A549 (cell line): ENCODE measurements at regions not wholly inside any gene's neighbourhood (a gene's known extent, or its start where the extent isn't known, plus 50 kb on each side); places are given as distances from the start of the nearest gene placed in this dataset.

Experiments used
- HDAC2 ChIP-seq: fragments of 200-600 bp; sonication (generic); IDR thresholded peaks from 2 replicates; pipeline ENCODE4 v1.6.1; 2016
- JUNB ChIP-seq: fragments of >200 bp; sonication (Bioruptor Twin); formaldehyde crosslinking; IDR thresholded peaks from 2 replicates; pipeline ENCODE4 v1.6.1; 2016
- POLR2A ChIP-seq: IDR thresholded peaks from 2 replicates; pipeline ENCODE4 v1.6.1; 2012; ENCODE audit warnings: mild to moderate bottlenecking, low read length
- TF ChIP-seq, protein P1 (sequence below): fragments of 150-350 bp; IDR thresholded peaks from 2 replicates; pipeline ENCODE4 v1.6.1; 2014; ENCODE audit warnings: low read depth, mild to moderate bottlenecking, low read length
- TF ChIP-seq, protein P2 (sequence below): fragments of 200-600 bp; sonication (generic); IDR thresholded peaks from 2 replicates; pipeline ENCODE4 v1.6.1; 2016; ENCODE audit warnings: antibody characterized with exemption, mild to moderate bottlenecking, moderate library complexity
- TF ChIP-seq, protein P3 (sequence below): fragments of >200 bp; sonication (Bioruptor Twin); formaldehyde crosslinking; IDR thresholded peaks from 3 replicates; pipeline ENCODE4 v1.5.1; 2016
- TF ChIP-seq, protein P4 (sequence below): IDR thresholded peaks from 2 replicates; pipeline ENCODE4 v1.6.1; 2012

DNA sequence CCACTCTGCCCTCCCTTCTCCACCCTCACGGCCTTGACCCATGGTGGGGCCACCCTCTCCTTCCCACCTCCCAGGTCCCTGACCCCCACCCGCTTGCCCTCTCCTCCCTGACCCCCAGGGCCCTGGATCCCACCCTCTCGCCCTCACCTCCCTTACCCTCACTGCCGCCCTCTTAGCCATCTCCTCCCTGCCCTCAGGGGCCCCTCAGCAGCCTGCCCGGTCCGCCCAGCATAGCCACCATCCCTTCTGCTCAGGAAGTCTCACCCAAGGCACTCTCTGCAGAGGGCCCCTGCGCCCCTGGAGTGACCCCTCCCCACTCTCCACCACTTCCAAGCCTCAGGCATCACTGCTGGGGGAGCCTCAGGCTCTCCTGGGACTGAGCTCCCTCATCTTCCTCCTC lies 66.3 kb downstream of the MRPL36 start:
- no peak for TF ChIP-seq HDAC2
- TF ChIP-seq POLR2A = no peak
- TF ChIP-seq JUNB = no peak
- TF ChIP-seq, protein P1, sequence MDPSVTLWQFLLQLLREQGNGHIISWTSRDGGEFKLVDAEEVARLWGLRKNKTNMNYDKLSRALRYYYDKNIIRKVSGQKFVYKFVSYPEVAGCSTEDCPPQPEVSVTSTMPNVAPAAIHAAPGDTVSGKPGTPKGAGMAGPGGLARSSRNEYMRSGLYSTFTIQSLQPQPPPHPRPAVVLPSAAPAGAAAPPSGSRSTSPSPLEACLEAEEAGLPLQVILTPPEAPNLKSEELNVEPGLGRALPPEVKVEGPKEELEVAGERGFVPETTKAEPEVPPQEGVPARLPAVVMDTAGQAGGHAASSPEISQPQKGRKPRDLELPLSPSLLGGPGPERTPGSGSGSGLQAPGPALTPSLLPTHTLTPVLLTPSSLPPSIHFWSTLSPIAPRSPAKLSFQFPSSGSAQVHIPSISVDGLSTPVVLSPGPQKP = no peak
- TF ChIP-seq, protein P2, sequence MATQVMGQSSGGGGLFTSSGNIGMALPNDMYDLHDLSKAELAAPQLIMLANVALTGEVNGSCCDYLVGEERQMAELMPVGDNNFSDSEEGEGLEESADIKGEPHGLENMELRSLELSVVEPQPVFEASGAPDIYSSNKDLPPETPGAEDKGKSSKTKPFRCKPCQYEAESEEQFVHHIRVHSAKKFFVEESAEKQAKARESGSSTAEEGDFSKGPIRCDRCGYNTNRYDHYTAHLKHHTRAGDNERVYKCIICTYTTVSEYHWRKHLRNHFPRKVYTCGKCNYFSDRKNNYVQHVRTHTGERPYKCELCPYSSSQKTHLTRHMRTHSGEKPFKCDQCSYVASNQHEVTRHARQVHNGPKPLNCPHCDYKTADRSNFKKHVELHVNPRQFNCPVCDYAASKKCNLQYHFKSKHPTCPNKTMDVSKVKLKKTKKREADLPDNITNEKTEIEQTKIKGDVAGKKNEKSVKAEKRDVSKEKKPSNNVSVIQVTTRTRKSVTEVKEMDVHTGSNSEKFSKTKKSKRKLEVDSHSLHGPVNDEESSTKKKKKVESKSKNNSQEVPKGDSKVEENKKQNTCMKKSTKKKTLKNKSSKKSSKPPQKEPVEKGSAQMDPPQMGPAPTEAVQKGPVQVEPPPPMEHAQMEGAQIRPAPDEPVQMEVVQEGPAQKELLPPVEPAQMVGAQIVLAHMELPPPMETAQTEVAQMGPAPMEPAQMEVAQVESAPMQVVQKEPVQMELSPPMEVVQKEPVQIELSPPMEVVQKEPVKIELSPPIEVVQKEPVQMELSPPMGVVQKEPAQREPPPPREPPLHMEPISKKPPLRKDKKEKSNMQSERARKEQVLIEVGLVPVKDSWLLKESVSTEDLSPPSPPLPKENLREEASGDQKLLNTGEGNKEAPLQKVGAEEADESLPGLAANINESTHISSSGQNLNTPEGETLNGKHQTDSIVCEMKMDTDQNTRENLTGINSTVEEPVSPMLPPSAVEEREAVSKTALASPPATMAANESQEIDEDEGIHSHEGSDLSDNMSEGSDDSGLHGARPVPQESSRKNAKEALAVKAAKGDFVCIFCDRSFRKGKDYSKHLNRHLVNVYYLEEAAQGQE = no peak
- TF ChIP-seq, protein P3, sequence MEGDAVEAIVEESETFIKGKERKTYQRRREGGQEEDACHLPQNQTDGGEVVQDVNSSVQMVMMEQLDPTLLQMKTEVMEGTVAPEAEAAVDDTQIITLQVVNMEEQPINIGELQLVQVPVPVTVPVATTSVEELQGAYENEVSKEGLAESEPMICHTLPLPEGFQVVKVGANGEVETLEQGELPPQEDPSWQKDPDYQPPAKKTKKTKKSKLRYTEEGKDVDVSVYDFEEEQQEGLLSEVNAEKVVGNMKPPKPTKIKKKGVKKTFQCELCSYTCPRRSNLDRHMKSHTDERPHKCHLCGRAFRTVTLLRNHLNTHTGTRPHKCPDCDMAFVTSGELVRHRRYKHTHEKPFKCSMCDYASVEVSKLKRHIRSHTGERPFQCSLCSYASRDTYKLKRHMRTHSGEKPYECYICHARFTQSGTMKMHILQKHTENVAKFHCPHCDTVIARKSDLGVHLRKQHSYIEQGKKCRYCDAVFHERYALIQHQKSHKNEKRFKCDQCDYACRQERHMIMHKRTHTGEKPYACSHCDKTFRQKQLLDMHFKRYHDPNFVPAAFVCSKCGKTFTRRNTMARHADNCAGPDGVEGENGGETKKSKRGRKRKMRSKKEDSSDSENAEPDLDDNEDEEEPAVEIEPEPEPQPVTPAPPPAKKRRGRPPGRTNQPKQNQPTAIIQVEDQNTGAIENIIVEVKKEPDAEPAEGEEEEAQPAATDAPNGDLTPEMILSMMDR = no peak
- TF ChIP-seq, protein P4, sequence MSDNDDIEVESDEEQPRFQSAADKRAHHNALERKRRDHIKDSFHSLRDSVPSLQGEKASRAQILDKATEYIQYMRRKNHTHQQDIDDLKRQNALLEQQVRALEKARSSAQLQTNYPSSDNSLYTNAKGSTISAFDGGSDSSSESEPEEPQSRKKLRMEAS = no peak
